ENCODE measurements at regions not wholly inside any gene's neighbourhood (a gene's known extent, or its start where the extent isn't known, plus 50 kb on each side); places are given as distances from the start of the nearest gene placed in this dataset.

GRCh38 chr1:17904290-17904689 is 149.2 kb downstream of the ACTL8 start:
- TF ChIP-seq, protein P1, sequence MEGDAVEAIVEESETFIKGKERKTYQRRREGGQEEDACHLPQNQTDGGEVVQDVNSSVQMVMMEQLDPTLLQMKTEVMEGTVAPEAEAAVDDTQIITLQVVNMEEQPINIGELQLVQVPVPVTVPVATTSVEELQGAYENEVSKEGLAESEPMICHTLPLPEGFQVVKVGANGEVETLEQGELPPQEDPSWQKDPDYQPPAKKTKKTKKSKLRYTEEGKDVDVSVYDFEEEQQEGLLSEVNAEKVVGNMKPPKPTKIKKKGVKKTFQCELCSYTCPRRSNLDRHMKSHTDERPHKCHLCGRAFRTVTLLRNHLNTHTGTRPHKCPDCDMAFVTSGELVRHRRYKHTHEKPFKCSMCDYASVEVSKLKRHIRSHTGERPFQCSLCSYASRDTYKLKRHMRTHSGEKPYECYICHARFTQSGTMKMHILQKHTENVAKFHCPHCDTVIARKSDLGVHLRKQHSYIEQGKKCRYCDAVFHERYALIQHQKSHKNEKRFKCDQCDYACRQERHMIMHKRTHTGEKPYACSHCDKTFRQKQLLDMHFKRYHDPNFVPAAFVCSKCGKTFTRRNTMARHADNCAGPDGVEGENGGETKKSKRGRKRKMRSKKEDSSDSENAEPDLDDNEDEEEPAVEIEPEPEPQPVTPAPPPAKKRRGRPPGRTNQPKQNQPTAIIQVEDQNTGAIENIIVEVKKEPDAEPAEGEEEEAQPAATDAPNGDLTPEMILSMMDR (IDR thresholded peaks at IDR 0.05) = no peak
- no peak for TF ChIP-seq ELF1 (IDR thresholded peaks at IDR 0.05)
- no peak for TF ChIP-seq EZH2phosphoT487 (IDR thresholded peaks at IDR 0.05; ENCODE audit: borderline replicate concordance, low read depth)
- no peak for TF ChIP-seq RXRA (IDR thresholded peaks at IDR 0.05; ENCODE audit: borderline replicate concordance, low read depth)
- no peak for TF ChIP-seq RAD21 (IDR thresholded peaks at IDR 0.05; ENCODE audit: low read length)
- no peak for TF ChIP-seq SMC3 (IDR thresholded peaks at IDR 0.05; ENCODE audit: low read depth, low read length)
- TF ChIP-seq JUND (IDR thresholded peaks at IDR 0.05) = no peak
- TF ChIP-seq NFIC (IDR thresholded peaks at IDR 0.05; ENCODE audit: borderline replicate concordance) = no peak
- no peak for TF ChIP-seq POLR2AphosphoS5 (IDR thresholded peaks at IDR 0.05; ENCODE audit: low read depth, low read length)
- no peak for TF ChIP-seq PBX3 (IDR thresholded peaks at IDR 0.05)
- TF ChIP-seq MXI1 (IDR thresholded peaks at IDR 0.05; ENCODE audit: low read depth, low read length) = no peak
- TF ChIP-seq, protein P2, sequence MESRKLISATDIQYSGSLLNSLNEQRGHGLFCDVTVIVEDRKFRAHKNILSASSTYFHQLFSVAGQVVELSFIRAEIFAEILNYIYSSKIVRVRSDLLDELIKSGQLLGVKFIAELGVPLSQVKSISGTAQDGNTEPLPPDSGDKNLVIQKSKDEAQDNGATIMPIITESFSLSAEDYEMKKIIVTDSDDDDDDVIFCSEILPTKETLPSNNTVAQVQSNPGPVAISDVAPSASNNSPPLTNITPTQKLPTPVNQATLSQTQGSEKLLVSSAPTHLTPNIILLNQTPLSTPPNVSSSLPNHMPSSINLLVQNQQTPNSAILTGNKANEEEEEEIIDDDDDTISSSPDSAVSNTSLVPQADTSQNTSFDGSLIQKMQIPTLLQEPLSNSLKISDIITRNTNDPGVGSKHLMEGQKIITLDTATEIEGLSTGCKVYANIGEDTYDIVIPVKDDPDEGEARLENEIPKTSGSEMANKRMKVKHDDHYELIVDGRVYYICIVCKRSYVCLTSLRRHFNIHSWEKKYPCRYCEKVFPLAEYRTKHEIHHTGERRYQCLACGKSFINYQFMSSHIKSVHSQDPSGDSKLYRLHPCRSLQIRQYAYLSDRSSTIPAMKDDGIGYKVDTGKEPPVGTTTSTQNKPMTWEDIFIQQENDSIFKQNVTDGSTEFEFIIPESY (IDR thresholded peaks at IDR 0.05; ENCODE audit: borderline replicate concordance, low read depth) = no peak
- TF ChIP-seq TAF1 (IDR thresholded peaks at IDR 0.05; ENCODE audit: borderline replicate concordance, low read depth, low read length) = no peak
